Caco-2 (cell line): ENCODE measurements at regions not wholly inside any gene's neighbourhood (a gene's known extent, or its start where the extent isn't known, plus 50 kb on each side); places are given as distances from the start of the nearest gene placed in this dataset.

Experiments used
- BruUV-seq: library from RNA; stranded (reverse); fragments of 400-500 nt; replicated peaks from 2 replicates; lab custom pipeline; 2021; lab: Mats Ljungman, UMichigan
- CTCF ChIA-PET: fragments of 300-600 bp; sonication (Branson Sonifier 250); formaldehyde crosslinking; loops from one replicate; lab custom pipeline; 2022; ENCODE audit warnings: antibody characterized with exemption; lab: Charles Lee
- POLR2A ChIA-PET: fragments of 300-600 bp; sonication (Branson Sonifier 250); formaldehyde crosslinking; loops from one replicate; lab custom pipeline; 2022; ENCODE audit warnings: antibody characterized with exemption; lab: Charles Lee
- DNase-seq, 2 experiments: peaks; one replicate each; pipeline versions ENCODE4 v3.0.0 to v3.0.0-alpha.2; 2020 to 2022
- H3K27me3 ChIP-seq: replicated peaks from 2 replicates; pipeline ENCODE4 v1.6.0; 2011; ENCODE audit warnings: low read length; ENCODE audit not compliant: control insufficient read depth, insufficient read depth
- H3K36me3 ChIP-seq: 2 replicates; pipeline ENCODE4 v1.5.1; 2011; ENCODE audit warnings: low read length; ENCODE audit not compliant: control insufficient read depth, insufficient read depth
- H3K4me1 ChIP-seq: fragments of 250-450 bp; sonication (Bioruptor Pico); 2 replicates; pipeline ENCODE4 v1.5.1; 2020; ENCODE audit warnings: mild to moderate bottlenecking
- H3K4me3 ChIP-seq: 2 replicates; pipeline ENCODE4 v1.5.1; 2011; ENCODE audit warnings: low read depth, mild to moderate bottlenecking, control low read depth, low read length
- H3K9me3 ChIP-seq: fragments of 250-450 bp; sonication (Bioruptor Pico); 2 replicates; pipeline ENCODE4 v1.5.1; 2020; ENCODE audit warnings: mild to moderate bottlenecking, moderate library complexity
- H3K27ac Mint-ChIP-seq: one replicate; pipeline ENCODE4 v1.8.0; 2022; ENCODE audit warnings: mixed read lengths; ENCODE audit not compliant: unreplicated experiment
- H3K27me3 Mint-ChIP-seq: one replicate; pipeline ENCODE4 v1.8.0; 2022; ENCODE audit warnings: mixed read lengths; ENCODE audit not compliant: insufficient read depth, unreplicated experiment
- H3K36me3 Mint-ChIP-seq: one replicate; pipeline ENCODE4 v1.8.0; 2022; ENCODE audit warnings: mild to moderate bottlenecking, mixed read lengths; ENCODE audit not compliant: insufficient read depth, unreplicated experiment
- H3K4me1 Mint-ChIP-seq: one replicate; pipeline ENCODE4 v1.8.0; 2022; ENCODE audit warnings: low read depth, mixed read lengths; ENCODE audit not compliant: unreplicated experiment
- H3K4me3 Mint-ChIP-seq: one replicate; pipeline ENCODE4 v1.8.0; 2022; ENCODE audit warnings: mild to moderate bottlenecking, moderate library complexity, mixed read lengths; ENCODE audit not compliant: unreplicated experiment
- H3K9me3 Mint-ChIP-seq: one replicate; pipeline ENCODE4 v1.8.0; 2022; ENCODE audit warnings: mixed read lengths; ENCODE audit not compliant: unreplicated experiment
- intact Hi-C: fragments of 100-400 bp; cut with micrococcal nuclease; formaldehyde crosslinking; loops from one replicate; pipeline ENCODE4 v1.10.0; 2022; ENCODE audit not compliant: unreplicated experiment
- TF ChIP-seq, protein P1 (sequence below), 2 experiments: fragments of 200-600 bp in 1 of 2; IDR thresholded peaks; 1 replicate in 1 of 2; 2 replicates in 1 of 2; pipeline versions ENCODE4 v1.5.1 to v1.8.0; 2011 to 2022; ENCODE audit warnings: antibody characterized with exemption in 1 of 2, control low read depth in 1 of 2, inconsistent platforms in 1 of 2, low read depth in 1 of 2, low read length in 1 of 2, mild to moderate bottlenecking in 1 of 2, moderate library complexity in 1 of 2; ENCODE audit not compliant: insufficient read depth in 1 of 2, severe bottlenecking in 1 of 2, unreplicated experiment in 1 of 2

DNA sequence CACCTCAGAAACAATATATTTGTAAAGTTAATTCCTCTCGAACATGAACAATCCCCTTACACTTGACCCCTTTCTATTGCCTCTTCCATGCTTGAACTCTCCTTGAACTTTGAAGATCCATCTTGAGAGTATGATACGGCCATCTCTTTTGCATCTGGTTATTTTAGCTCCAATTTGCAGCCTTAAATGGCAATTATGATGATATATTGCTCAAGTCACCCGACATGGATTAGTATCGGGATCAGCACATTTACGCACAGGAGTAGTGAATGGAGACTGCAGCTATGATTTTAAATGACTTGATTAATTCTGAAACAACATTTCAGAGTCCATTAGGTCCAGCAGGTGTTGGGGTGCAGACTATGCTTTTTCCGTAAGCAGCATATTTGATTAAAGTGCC, 143.8 kb upstream of the PAQR3 start:
- Mint-ChIP-seq H3K4me1 (no peaks in the 10 kb centered on the region), H3K27me3 (peaks cover 7% of the 10 kb centered on the region), H3K36me3 (no peaks in the 10 kb centered on the region), H3K9me3 (peaks cover 25% of the 10 kb centered on the region), H3K4me3 (no peak overlapping the region), H3K27ac (no peak overlapping the region)
- DNase-seq, result no peak
- CTCF ChIA-PET, result no interaction called here
- Histone ChIP-seq H3K9me3 (peaks cover 9% of the 10 kb centered on the region; the same call in 1 of the 2 replicates), H3K4me1 (no peaks in the 10 kb centered on the region), H3K36me3 (no peaks in the 10 kb centered on the region), H3K27me3 (no peaks in the 10 kb centered on the region), H3K4me3 (no peak overlapping the region)
- TF ChIP-seq, protein P1, sequence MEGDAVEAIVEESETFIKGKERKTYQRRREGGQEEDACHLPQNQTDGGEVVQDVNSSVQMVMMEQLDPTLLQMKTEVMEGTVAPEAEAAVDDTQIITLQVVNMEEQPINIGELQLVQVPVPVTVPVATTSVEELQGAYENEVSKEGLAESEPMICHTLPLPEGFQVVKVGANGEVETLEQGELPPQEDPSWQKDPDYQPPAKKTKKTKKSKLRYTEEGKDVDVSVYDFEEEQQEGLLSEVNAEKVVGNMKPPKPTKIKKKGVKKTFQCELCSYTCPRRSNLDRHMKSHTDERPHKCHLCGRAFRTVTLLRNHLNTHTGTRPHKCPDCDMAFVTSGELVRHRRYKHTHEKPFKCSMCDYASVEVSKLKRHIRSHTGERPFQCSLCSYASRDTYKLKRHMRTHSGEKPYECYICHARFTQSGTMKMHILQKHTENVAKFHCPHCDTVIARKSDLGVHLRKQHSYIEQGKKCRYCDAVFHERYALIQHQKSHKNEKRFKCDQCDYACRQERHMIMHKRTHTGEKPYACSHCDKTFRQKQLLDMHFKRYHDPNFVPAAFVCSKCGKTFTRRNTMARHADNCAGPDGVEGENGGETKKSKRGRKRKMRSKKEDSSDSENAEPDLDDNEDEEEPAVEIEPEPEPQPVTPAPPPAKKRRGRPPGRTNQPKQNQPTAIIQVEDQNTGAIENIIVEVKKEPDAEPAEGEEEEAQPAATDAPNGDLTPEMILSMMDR (IDR thresholded peaks at IDR 0.05; ENCODE audit: insufficient read depth in 1 of 2, low read depth in 1 of 2, low read length in 1 of 2, severe bottlenecking in 1 of 2, unreplicated experiment in 1 of 2), result no peak
- POLR2A ChIA-PET, result no interaction called here
- BruUV-seq, result no TSS peak
- intact Hi-C loops, result no loop called here

DNA sequence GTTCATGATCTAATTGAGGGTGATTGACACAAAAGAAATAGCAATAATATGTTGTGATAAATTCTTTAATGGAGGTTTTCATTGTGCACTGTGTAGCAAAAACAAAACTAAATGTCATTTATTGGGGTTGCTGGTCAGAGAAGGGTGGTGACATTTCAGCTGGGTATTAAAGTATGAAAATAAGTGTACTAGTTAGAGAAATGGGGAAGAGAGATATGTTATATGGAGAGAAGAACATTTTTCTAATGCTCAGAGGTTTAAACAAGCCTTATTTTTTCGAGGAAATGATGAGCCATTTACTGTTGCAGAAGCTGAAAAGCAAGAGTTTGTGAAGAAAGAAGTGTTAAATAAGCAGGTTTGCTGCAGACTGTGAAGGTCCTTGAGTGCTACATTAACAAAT, 142.7 kb upstream of the PAQR3 start:
- Mint-ChIP-seq H3K27me3 (peaks cover 6% of the 10 kb centered on the region), H3K9me3 (peaks cover 25% of the 10 kb centered on the region), H3K27ac (no peak overlapping the region), H3K36me3 (no peaks in the 10 kb centered on the region), H3K4me3 (no peak overlapping the region), H3K4me1 (no peaks in the 10 kb centered on the region)
- DNase-seq, result no peak
- Histone ChIP-seq H3K9me3 (peaks cover 9% of the 10 kb centered on the region; the same call in 1 of the 2 replicates), H3K36me3 (no peaks in the 10 kb centered on the region), H3K4me3 (no peak overlapping the region), H3K4me1 (no peaks in the 10 kb centered on the region), H3K27me3 (no peaks in the 10 kb centered on the region)
- BruUV-seq, result no TSS peak
- ChIA-PET POLR2A (no interaction called here), CTCF (no interaction called here)
- TF ChIP-seq, protein P1 (IDR thresholded peaks at IDR 0.05; ENCODE audit: insufficient read depth in 1 of 2, low read depth in 1 of 2, low read length in 1 of 2, severe bottlenecking in 1 of 2, unreplicated experiment in 1 of 2), result no peak
- intact Hi-C loops, result no loop called here

DNA sequence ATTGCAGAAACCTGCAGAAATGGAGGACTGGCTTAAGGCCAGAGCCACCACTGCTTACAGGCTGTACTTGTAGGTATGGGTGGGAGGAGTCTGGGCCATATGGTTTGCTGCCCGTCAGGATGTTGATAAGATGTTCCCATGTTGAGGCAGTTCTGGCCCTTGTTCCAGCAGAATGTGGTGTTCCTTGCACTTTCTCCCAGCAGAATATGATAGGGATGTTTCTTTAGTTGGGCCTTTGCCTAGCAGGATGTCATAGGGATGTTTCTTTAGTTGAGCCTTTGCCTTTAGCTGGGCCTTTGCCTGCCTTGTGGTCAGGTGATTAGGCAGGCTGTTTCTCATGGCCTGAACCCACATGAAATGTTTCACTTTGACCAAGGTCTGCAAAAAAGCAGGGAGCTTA, 139.1 kb upstream of the PAQR3 start:
- H3K27me3 ChIP-seq, result no peaks in the 10 kb centered on the region
- no peak overlapping the region for H3K4me3 Mint-ChIP-seq
- H3K36me3 Mint-ChIP-seq, result no peaks in the 10 kb centered on the region
- peaks cover 9% of the 10 kb centered on the region; the same call in 1 of the 2 replicates for H3K9me3 ChIP-seq
- peaks cover 11% of the 10 kb centered on the region for H3K9me3 Mint-ChIP-seq
- no peaks in the 10 kb centered on the region for H3K36me3 ChIP-seq
- BruUV-seq, result no TSS peak
- H3K4me1 Mint-ChIP-seq, result no peaks in the 10 kb centered on the region
- no peak for DNase-seq
- no peak overlapping the region for H3K27ac Mint-ChIP-seq
- TF ChIP-seq, protein P1 (IDR thresholded peaks at IDR 0.05; ENCODE audit: insufficient read depth in 1 of 2, low read depth in 1 of 2, low read length in 1 of 2, severe bottlenecking in 1 of 2, unreplicated experiment in 1 of 2), result no peak
- CTCF ChIA-PET, result no interaction called here
- intact Hi-C loops, result no loop called here
- POLR2A ChIA-PET, result no interaction called here
- H3K27me3 Mint-ChIP-seq, result no peaks in the 10 kb centered on the region
- H3K4me1 ChIP-seq, result no peaks in the 10 kb centered on the region
- H3K4me3 ChIP-seq, result no peak overlapping the region
